GM19193 (cell line): ENCODE measurements at regions not wholly inside any gene's neighbourhood (a gene's known extent, or its start where the extent isn't known, plus 50 kb on each side); places are given as distances from the start of the nearest gene placed in this dataset.

Source experiments
- POLR2A ChIP-seq: IDR thresholded peaks from 4 replicates; pipeline ENCODE4 v1.6.1; 2011; ENCODE audit not compliant: insufficient read depth, insufficient read length; ENCODE audit errors: extremely low read depth

- TF ChIP-seq POLR2A = no peak
Observed at GRCh38 chr1:188220051-188220450, 1391.3 kb downstream of the PLA2G4A start.

DNA sequence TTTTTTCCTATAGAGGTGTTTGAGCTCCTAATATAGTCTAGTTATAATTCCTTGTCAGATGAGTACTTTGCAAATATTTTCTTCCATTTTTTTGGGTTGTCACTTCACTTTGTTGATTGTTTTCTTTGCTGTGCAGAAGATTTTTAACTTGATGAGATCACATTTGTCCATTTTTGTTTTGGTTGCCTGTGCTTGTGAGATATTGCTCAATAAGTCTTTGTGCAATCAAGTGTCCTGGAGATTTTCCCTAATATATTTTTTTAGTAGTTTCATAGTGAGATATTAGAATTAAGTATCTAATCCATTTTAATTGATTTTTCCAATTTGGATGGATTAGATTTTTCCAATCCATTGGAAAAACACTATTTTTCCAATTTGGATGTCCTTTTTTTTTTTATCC is 1395.5 kb downstream of the PLA2G4A start:
- no peak for TF ChIP-seq POLR2A

GRCh38 chr1:188225975-188226374 is 1397.2 kb downstream of the PLA2G4A start:
- no peak for TF ChIP-seq POLR2A

- TF ChIP-seq POLR2A = no peak
Observed at GRCh38 chr1:188228623-188229022, 1399.9 kb downstream of the PLA2G4A start.

DNA sequence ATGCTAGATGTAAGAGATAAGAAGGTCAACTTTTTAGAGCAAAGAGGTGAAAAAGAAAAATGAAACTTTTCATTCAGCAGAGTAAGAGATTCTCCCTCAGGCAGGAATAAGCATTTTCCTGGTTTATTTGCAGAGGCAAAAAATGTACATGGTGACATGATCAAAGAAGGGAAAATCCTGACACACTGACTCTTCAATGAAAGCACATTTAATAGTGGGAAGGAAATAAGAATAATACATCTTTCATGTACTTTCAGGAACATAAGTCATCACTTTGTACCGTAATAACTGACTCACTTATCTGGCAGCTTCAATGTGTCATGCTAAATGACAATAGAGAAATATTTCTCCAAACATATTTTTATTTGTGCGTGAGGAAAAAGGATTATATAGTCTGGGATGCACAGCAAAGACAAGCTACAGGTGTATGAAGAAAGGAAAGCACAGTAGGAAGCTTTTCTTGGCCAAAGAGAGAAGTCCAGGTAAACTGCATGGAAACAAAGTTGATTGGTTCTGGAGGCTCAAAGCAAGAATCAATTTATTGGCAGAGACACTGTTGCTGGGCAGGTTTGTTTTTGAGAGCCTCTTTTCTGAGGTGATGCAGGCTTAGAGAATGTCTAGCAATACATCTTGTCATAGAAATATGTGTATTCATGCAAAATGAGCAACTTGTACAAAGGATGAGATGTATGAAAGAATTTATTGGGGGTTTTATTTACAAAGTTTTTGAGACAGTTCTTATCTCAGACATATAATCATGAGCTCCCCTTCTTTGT is 1409.0 kb downstream of the PLA2G4A start:
- TF ChIP-seq POLR2A = no peak

DNA sequence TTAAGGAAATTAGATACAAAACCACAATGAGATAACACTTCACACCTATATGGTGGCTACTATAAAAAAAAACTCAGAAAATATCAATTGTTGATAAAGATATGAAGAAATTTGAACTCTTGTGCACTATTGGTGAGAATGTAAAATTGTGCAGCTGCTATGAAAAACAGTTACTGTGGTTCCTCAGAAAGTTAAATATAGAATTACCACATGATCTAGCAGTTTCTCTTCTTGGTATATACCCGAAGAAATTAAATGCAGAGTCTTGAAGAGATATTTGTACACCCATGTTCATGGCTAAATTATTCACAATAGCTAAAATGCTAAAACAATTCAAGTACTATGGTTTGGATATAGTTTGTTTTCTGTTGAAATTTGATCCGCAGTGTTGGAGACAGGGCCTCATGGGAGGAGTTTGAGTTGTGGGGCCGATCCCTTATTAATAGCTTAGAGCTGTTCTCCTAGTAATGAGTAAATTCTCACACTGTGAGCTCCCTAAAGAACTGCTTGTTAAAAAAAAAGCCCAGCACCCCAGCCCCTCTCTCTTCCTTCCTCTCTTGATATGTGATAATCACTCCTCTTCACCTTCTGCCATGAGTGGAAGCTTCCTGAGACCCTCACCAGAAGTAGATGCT is 1412.1 kb downstream of the PLA2G4A start:
- no peak for TF ChIP-seq POLR2A

DNA sequence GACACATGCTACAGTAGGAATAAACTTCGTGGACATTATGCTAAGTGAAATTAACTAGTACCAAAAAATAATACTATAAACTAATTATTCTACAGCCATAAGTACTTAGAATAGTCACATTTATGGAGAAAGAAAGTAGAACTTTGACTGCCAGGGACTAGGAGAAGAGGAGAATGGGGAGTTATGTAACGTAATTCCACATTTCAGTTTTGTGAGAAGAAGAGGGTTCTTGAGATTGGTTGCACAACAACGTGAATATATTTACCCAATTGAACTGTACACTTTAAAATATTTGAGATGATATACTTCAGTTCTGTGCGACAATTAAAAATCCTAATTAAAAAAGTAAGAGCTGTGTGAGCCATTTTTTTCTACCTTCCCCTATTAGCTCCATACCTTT is 1412.9 kb downstream of the PLA2G4A start:
- TF ChIP-seq POLR2A = no peak

GRCh38 chr1:188243456-188243855 is 1414.7 kb downstream of the PLA2G4A start:
- no peak for TF ChIP-seq POLR2A

GRCh38 chr1:188244681-188245080 is 1415.9 kb downstream of the PLA2G4A start:
- no peak for TF ChIP-seq POLR2A

- no peak for TF ChIP-seq POLR2A
Observed at GRCh38 chr1:188247255-188247654, 1418.5 kb downstream of the PLA2G4A start.

GRCh38 chr1:188249811-188250210 is 1421.1 kb downstream of the PLA2G4A start:
- TF ChIP-seq POLR2A = no peak

DNA sequence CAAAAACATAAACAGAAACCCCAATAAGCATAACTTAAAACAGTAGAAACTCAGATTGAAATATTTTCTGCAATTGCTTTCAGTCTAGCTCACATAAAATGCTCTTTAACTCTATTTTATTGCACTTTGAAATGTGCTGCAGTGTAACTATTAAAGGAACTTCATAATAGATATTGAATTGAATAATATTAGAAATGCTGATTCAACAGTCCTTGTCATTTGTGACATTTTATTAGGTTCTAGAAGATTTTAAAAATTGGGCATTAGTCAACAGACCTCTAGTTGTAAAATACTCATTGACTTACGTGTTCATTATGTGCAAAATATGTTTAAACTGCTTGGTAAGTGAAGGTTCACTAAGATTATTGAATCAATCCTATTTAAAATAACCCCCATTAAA is 1422.3 kb downstream of the PLA2G4A start:
- no peak for TF ChIP-seq POLR2A

GRCh38 chr1:188261849-188262248 is 1433.1 kb downstream of the PLA2G4A start:
- TF ChIP-seq POLR2A = no peak

DNA sequence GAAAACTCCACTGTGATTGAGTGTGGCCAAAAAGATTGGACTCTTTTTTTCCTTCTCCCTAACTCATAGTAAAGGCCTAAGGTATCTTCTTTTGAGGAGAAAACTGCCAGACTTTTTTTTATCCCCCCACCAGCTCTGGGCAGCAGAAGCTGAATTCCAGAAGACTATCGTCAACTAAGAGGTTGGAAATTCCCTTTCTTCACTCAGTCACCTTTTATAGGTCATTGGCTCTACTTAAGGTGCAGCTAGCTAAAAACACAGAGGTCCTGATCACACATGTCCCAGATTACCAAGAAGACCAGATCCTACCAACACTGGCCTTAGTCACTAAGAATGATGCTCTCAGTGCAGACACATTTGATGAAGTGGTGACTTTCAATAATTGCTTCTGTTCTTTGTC is 1441.2 kb downstream of the PLA2G4A start:
- no peak for TF ChIP-seq POLR2A

DNA sequence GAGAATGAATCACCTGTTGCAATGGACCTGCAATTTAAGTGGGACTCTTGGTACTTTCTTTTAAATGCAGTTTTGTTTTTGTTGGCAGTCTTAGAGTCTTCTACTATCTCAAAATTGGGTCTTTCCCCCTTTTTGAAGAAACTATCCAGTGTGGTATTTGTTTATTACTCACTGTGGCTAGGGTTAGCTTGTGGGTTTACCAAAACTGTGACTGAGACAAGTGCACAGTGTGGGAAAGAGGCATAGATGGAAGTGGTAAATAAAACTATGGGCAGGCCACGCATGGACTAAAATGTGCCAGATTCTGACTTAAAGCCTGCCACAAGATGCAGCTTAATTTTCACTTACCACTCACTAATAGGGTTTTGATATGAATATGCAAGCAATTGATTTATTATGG is 1441.7 kb downstream of the PLA2G4A start:
- no peak for TF ChIP-seq POLR2A

- no peak for TF ChIP-seq POLR2A
Observed at GRCh38 chr1:188277771-188278170, 1449.0 kb downstream of the PLA2G4A start.
